Left kidney (tissue), 1 donor: ENCODE measurements at regions not wholly inside any gene's neighbourhood (a gene's known extent, or its start where the extent isn't known, plus 50 kb on each side); places are given as distances from the start of the nearest gene placed in this dataset.
"Not testable (repeated sequence)": the region's sequence is repeated elsewhere in the genome, so short reads cannot be mapped to it uniquely, and the experiment has no call there.

ENCODE experiments used
- DNase-seq: peaks from one replicate; pipeline ENCODE4 v3.0.0-alpha.2; 2013

DNA sequence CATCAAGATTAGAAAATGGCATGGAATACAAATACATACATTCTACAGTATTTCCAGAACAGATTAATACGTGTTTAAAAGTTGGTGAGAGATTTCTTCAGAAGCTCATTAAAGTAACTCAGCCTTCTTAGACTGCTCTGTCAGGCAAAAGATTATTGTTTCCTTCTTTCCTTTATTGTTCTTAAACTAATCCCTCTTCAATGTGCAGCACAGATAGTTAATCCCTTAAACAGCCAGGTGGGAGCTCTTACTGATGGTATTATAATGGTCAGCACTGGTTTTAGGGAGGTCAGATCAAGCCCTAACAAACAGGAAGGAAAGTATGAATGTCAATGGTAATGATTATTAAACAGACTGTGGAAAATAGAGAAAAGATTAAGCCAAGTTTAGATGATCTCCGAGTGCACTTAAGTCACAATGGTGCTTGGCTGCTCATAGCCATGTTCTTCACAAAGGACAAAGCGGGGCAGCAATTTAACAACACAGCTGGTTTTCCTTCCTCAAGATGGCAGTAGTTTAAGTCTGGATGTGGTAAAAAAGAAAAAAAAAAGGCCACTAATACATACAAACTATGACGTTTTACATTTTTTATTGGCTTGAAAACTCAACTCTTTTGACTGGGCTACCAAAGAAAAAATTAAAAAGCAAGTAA, 992.6 kb downstream of the PCDH9 start:
- no peak for DNase-seq

DNA sequence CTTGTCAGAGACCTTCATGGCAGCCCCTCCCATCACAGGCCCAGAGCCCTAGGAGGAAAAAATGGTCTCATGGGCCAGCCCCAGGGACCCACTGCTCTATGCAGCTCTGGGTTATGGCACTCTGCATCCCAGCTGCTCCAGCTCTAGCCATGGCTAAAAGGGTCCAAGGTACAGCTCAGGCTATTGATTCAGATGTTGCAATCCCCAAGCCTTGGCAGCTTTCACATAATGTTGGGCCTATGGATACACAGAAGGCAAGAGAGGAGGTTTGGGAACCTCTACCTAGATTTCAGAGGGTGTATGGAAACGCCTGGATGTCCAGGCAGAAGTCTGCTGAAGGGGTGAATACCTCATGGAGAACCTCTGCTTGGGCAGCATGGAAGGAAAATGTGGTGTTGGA, 996.0 kb downstream of the PCDH9 start:
- DNase-seq = no peak

DNA sequence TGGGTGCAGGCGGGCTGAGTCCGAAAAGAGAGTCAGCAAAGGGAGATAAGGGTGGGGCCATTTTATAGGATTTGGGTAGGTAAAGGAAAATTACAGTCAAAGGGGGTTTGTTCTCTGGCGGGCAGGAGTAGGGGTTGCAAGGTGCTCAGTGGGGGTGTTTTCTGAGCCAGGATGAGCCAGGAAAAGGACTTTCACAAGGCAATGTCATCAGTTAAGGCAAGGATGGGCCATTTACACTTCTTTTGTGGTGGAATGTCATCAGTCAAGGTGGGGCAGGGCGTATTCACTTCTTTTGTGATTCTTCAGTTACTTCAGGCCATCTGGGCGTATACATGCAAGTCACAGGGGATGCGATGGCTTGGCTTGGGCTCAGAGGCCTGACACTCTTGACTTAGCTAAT, 998.2 kb downstream of the PCDH9 start:
- DNase-seq = not testable (repeated sequence)

DNA sequence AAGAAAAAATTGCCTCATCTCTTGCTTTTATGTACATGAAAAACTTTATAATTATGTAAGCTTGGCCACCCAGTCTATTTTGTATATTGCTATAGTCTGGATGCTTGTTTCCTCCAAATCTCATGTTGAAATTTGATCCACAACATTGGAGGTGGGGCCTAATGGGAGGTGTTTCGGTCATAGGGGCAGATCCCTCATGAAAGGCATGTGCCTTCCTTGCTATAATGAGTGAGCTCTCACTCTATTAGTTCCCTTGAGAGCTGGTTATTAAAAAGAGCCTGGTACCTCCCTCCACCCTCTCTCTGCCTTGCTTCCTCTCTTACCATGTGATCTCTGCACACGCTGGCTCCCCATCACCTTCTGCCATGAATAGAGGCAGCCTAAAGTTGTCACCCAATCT, 1005.1 kb downstream of the PCDH9 start:
- no peak for DNase-seq

DNA sequence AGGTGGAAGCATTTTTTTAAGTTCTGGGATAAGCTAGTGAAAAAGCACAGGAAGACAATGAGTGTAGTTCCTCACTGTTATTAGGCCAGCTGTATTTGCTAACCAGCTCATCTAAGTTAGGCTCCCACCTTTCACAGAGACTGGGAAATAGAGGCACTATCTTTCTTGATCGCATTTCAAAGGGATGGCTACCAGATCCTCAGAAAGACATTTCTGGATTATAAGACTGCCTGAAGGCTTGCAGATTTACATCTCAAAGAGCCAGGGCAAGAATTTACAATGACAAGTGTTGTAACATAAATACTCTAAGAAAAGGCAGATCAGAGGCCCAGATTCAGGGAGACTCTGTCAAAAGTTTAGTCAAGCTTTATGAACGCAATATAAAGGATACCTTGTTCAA, 1005.5 kb downstream of the PCDH9 start:
- DNase-seq = no peak

DNA sequence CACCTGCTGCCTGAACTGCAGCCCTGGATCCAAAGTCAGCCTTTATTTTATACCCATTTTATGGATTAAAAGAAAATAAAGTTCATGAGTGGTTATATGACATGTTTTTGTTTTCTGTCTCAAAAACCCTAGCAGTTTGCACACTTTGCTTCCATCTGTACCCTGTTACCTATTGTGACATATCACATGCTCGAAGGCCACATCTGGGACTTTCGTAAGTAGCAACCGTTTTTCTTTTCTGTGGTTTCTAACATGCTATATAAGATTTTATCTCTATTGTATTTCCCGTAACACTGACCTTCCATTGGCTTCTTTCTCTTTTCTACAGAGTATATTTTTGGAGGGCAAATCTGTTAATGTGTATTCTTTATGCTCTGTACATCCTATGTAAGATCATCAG, 1007.2 kb downstream of the PCDH9 start:
- no peak for DNase-seq

DNA sequence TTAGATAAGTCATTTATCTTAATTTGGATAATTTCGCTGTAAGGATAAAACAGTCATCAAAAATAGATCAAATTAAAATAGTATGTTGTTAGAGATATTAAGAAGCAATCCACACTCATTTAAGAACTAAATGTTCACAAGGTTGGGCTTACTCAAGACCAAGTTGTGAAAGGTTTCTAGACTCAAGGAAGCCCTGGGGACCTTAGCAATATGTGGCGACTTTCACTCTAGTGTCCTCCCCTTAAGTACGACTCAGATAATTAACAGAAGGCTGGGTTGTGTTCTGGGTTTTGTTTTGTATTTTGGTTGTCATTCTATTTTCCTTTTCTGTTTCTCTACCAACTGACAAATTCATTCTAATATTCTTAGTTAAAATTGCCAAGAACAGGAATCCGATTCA, 1008.0 kb downstream of the PCDH9 start:
- DNase-seq = no peak

DNA sequence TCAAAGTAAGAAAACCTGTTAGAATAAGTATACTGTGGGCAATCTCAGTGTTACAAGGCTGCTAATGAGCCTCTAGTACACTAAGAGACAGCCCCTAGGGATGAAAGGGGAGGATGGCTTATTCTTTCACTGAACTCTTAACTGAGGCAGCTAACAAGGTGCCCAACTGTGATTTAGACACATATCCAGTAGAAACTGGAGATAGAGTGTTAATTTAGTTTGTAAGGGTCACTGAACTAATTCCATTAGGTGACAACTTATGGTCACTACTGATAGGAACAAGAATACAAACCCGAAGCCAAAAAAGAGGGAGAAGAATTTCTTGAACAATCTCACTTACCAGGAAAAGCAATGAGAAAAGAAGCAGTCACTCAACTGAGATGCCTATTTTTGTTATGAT, 1010.6 kb downstream of the PCDH9 start:
- no peak for DNase-seq

DNA sequence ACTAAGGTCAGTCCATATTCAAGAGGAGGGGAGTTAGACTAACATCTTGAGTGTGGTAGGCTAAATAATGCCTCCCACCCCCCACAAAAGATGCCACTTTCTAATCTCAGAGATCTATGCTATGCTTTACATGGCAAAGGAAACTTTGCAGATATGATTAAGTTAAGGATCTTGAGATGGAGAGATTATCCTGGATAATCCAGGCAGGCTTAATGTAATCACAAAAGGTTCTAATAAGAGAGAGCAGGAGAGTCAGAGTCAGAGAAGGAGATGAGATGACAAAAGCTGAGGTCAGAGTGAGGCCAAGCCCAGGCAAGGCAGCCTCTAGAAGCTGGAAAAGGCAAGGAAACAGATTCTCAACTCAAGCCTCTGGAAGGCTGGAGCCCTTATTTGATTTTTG, 1011.6 kb downstream of the PCDH9 start:
- DNase-seq = no peak

DNA sequence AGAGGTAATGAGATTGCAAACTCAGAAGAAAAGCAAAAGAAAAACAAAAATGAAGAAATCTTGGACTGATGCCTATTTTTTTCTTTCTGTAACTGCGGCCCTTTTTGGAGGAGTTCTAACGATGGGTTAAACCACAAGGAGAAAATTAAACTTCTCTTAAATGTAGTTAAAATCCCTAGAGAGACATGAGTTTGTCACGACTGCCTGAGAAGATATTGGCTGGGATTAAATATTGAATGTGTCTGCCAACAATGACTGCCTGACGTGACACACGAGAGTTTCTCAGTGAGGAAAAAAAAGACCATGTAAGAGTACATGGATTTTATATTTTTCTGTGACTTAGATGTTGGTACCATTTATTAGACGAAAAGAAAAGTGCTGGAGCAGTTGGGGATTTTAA, 1013.4 kb downstream of the PCDH9 start:
- no peak for DNase-seq

DNA sequence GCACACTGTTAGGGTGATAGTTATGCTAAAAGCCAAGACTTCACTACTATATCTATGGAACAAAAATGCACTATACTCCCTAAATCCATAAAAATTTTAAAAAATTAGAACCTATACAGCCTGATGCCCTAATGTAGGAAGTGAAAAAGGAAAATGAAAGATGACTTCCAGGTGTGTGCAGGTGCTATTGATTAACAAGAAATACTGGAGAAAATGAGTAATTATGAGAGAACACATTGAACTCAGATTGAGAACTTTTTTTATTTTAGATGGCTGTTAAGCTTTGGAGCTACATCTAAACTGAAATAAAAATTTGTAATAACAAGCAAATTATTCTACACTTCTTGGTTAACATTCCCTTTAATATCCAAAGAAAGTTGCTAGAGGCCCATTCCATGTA, 1015.7 kb downstream of the PCDH9 start:
- no peak for DNase-seq

DNA sequence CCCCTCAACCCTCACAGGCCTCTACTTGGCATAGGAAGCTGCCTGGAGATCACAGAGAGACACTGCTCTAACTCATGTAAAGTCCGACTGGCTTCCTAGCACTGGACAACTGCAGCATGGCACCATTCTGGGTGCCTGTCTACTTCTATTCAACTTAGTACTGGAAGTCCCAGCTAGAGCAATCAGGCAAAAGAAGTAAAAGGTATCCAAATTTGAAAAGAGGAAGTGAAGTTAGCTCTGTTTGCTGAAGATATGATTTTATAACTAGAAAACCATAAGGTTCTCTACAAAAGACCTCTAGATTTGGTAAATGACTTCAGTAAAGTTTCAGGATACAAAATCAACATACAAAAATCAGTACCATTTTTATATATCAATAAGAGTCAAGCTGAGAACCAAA, 1017.6 kb downstream of the PCDH9 start:
- DNase-seq = no peak

DNA sequence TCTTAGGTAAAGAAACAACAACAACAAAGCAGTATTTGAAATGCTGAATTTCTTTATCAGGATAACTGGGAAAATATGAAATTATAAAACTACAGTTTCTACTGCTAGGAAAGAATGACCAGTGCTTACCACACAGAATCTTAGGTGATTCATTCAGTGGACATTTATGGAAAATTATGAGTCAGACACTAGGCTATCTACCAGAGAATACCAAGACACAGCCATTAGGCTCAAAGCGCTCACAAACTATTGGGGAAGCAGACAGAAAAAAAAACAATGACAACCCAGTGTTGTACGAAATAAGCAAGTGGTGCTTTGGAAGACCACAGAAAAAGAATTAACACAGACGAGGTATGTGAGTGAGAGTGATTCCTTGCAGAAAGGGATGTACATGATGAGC, 1019.5 kb downstream of the PCDH9 start:
- no peak for DNase-seq

DNA sequence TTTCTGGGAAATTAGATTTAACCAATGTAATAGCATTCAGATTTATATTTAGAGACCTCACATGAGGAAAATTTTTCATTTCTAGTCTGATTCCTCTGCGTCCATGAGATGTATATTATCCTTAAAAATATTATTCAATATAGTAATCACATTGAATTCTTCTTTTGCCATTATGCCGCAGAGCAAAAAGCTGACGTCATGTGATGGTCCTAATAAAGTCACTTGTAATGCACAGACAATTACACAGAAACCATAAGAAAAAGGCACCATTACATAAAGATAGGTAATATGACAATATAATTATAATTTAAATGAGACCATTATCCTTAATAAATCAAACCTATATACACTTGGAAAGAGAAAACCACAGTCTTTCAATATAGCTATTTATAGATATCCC, 1021.5 kb downstream of the PCDH9 start:
- DNase-seq = no peak

DNA sequence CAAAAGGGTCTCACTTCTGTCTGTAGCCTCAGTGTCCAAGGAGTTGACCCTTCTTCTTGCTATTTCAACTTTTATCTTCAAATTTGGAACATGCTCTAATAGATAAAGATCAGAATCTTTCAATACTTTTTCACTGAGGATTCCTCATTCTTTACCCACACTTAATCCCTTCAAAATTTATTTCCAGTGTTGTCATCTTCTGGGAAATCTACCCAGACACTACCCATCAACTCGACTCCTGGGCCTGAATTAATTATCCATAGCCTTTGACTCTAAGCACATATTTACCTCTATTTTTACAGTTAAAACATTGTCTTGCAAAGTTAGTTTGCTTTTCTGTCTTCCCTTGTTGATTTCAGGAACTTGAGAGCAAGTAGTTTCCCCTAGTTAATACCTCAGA, 1022.5 kb downstream of the PCDH9 start:
- no peak for DNase-seq

DNA sequence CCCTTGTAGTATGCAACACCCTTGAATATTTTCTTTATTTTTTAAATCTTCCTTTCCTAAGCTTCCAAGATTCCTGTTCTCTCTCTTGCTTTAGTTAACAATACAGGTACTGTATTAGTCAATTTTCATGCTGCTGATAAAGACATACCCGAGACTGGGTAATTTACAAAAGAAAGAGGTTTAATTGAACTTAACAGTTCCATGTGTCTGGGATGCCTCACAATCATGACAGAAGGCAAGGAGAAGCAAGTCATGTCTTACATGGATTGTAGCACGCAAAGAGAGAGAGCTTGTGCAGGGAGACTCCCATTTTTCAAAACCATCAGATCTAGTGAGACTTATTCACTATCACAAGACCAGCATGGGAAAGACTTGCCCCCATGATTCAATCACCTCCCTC, 1024.3 kb downstream of the PCDH9 start:
- DNase-seq = no peak

DNA sequence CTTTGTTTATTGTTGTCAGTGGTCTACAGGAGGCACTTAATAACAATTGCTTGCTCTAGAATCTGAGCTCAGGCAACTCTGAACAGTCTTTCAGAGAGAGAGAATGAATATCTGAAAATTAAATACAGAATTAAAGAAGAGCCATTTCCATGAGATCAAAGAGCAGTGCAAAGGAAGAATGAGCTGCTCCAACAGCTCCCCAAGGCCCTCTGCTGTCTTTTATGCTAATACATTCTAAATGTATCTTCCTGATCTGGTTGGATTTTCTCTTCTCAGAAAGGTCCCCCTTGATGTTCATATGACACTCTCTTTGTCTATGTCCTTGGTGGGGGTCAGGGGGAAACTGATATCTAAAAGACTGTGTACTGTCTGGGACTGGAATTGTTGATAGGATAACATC, 1029.6 kb downstream of the PCDH9 start:
- no peak for DNase-seq

DNA sequence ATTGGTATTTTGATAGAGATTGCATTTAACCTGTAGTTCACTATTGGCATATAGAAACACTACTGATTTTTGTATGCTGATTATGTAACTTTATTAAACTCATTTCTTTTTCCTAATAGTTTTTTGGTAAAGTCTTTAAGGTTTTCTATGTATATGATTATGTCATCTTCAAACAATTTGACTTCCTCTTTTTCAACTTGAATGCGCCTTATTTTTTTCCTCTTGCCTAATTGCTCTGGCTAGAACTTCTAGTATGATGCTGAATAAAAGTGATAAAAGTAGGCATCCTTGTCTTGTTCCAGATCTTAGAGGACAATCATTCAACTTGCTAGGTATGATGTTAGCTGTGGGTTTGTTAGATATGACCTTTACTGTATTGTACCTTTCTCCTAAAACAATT, 1034.9 kb downstream of the PCDH9 start:
- DNase-seq = no peak

DNA sequence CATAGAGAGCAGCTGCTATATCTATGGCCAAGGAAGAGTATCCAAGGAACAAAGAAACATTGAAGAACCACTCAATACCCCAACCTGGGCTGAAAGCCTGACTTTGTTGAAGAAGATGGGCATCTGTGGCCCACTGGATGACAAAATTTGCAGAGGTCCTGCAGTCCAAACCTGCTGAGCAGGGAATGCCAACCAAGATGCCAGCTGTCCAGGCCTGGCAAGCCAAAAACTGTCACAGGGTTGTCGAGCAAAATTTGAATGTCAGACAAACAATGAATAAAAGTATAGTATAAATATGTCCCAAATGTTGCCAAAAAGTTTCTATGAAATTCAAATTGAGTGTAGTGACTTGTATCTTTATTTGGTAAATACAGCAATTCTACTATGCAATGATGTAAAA, 1040.2 kb downstream of the PCDH9 start:
- no peak for DNase-seq

DNA sequence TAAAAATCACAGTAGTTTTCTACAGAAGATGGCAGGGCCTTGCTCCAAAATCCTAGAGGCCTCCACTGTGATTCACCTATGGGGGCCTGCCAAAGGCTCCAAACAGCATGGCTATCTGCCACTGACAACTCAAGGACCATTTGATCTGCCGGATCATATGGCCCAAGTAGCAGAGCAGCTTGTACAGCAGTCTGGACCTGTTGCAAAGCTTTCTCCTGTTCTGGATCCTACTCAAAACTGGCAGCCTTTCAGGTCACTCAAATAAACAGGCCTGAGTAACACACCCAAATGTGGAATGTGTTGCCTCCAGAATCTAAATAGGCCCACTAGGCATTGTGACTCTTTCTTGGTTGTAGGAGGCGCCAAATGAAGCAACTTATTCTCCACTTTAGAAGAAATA, 1049.3 kb downstream of the PCDH9 start:
- DNase-seq = no peak

DNA sequence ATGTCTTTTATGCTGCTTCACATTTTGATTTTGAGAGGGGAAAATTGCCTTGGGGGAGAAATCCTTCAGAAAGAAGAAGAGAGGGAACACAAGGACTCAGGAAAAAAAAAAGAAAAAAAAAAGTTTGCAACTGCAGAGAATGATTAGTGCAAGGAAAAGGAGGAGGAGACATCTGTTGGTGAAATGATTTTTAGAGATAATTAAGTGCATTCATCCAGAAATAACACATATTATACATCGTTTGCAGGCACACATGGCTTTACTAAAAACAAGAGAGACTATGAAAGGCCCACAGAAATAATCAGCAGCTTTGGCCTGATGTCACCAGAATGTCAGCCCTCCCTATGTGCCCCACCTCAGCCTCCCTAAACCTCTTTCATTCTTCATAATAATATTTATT, 1058.2 kb downstream of the PCDH9 start:
- no peak for DNase-seq

DNA sequence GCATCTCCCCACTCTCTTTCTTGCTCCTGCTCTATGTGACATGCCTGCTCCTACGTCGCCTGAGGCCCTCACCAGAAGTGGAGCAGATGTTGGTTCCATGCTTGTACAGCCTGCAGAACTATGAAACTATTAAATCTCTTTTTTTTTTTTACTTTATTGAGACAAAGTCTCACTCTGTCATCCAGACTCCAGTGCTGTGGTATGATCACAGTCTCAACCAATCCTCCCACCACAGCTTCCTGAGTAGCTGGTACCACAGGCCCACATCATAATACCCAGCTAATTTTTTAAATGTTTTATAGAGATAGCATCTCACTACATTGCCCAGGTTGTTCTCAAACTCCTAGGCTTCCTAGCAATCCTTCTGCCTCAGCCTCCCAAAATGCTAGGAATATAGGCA, 1067.7 kb downstream of the PCDH9 start:
- no peak for DNase-seq

DNA sequence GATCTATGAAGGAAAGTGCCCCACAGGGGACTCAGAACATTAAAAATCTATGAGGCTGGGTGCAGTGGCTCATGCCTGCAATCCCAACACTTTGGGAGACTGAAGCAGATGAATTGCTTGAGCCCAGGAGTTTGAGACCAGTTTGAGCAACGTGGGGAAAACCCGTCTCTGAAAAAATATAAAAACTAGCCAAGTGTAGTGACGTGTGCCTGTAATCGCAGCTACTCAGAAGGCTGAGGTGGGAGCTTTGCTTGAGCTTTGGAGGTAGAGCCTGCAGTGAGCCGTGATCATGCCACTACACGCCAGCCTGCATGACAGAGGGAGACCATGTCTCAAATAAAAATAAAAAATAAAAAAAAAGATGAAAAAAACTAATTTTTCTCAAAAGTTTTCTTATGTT, 1070.6 kb downstream of the PCDH9 start:
- DNase-seq = peak; percentile 20

DNA sequence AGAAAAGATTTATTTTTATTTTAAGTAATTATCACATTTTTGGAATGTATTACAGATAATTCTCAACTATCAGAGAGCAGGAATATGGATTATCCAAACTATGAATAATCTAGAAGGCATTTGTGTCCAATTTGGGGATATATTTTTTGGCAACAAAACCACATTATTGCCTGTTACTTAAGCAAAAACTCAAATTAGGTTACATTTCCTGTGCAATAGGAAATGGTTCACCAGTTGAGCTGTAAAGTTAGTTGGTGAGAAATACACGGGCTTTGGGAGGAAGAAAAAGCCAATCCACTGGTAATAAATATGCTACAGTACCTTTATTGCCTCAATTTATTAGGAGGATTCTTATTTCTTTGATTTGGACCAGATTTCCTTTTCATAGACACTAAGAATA, 1075.2 kb downstream of the PCDH9 start:
- DNase-seq = no peak

DNA sequence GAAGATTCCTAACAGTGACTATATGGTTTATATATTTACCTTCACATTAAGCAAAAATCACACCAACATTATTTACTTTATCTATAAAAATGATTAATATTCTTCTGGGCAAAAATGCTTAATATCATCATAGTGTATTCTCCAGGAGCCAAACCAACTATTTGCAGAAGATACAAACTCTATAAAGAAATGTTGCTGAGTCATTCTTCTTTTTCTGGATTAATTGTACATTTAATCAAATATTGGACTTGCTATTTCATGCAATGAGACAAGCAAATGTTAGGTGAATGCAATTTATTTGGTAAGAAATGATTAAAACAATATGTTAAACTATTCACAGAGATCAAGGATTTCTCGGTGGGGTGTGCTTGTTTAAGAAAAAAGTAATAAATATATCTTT, 1075.8 kb downstream of the PCDH9 start:
- no peak for DNase-seq
